Esophagus muscularis mucosa (tissue), 4 donors: ENCODE measurements at regions not wholly inside any gene's neighbourhood (a gene's known extent, or its start where the extent isn't known, plus 50 kb on each side); places are given as distances from the start of the nearest gene placed in this dataset.

ENCODE experiments used
- CTCF ChIP-seq, 3 experiments: fragments of 200-600 bp in 2 of 3; fragments of 450-650 bp in 1 of 3; sonication (generic) in 2 of 3; IDR thresholded peaks; one replicate each; pipeline ENCODE4 v1.5.1; 2017 to 2019; ENCODE audit warnings: antibody characterized with exemption in 3 of 3, mild to moderate bottlenecking in 2 of 3, moderate library complexity in 1 of 3
- EP300 ChIP-seq: sonication (generic); formaldehyde crosslinking; IDR thresholded peaks from one replicate; pipeline ENCODE4 v1.6.1; 2017; ENCODE audit warnings: antibody characterized with exemption
- POLR2A ChIP-seq: fragments of 450-650 bp; IDR thresholded peaks from one replicate; pipeline ENCODE4 v1.6.1; 2017; ENCODE audit warnings: antibody characterized with exemption, moderate library complexity, mild to moderate bottlenecking, low read depth
- POLR2AphosphoS5 ChIP-seq, 2 donors: sonication (generic); formaldehyde crosslinking; IDR thresholded peaks; one replicate each; pipeline ENCODE4 v1.6.1; 2017; ENCODE audit warnings: antibody characterized with exemption in 2 of 2

DNA sequence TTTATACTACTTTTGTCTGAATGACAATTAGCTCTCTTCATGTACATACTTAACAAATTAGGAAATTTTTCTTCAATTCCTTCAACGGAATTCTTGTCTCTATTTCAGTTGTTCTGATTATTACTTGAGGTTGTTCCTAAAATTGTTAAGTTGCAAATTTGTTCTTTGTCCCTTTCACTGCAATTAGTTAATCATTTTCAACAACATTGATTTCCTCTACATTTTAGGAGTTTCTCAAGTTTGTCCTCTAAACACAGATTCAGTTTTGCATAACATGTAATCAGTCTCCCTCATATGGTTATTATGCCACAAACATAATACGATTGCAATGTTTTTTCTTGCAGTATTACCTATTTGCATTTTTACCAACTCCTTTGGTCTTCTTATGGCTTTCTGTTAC is 283.5 kb downstream of the SV2B start:
- TF ChIP-seq POLR2A (no peak), POLR2AphosphoS5 (IDR thresholded peaks at IDR 0.05) (no peak), CTCF (IDR thresholded peaks at IDR 0.05) (no peak), EP300 (no peak)
